Stimulated activated CD8-positive, alpha-beta memory T cell treated with anti-CD3 and anti-CD28 coated beads, Interleukin-2, amount 100 ng/mL, for 1 hour (primary cell): ENCODE measurements at regions not wholly inside any gene's neighbourhood (a gene's known extent, or its start where the extent isn't known, plus 50 kb on each side); places are given as distances from the start of the nearest gene placed in this dataset.
"Not testable (repeated sequence)": the region's sequence is repeated elsewhere in the genome, so short reads cannot be mapped to it uniquely, and the experiment has no call there.

ENCODE experiments used
- DNase-seq, 2 donors: peaks; one replicate each; pipeline ENCODE4 v3.0.0-alpha.2; 2020; ENCODE audit warnings: low read depth in 2 of 2

- DNase-seq, result no peak
These were observed 56.9 kb upstream of the ATP5PO start for GRCh38 chr21:33972539-33972938.

- DNase-seq, result no peak
These were observed 55.9 kb upstream of the ATP5PO start for GRCh38 chr21:33971492-33972013.

- no peak for DNase-seq
These were observed 54.0 kb upstream of the ATP5PO start for GRCh38 chr21:33969581-33969980.

GRCh38 chr21:33968995-33969348 lies 53.4 kb upstream of the ATP5PO start:
- no peak for DNase-seq

- no peak for DNase-seq
These were observed 52.7 kb upstream of the ATP5PO start for GRCh38 chr21:33968080-33968994.

- DNase-seq, result no peak
These were observed 51.5 kb upstream of the ATP5PO start for GRCh38 chr21:33967086-33967571.

- DNase-seq, result no peak
These were observed 50.8 kb upstream of the ATP5PO start for GRCh38 chr21:33966324-33966949.

- DNase-seq, result not testable (repeated sequence)
These were observed 50.1 kb upstream of the ATP5PO start for GRCh38 chr21:33965662-33966061.
